A673 (cell line): ENCODE measurements at regions not wholly inside any gene's neighbourhood (a gene's known extent, or its start where the extent isn't known, plus 50 kb on each side); places are given as distances from the start of the nearest gene placed in this dataset.

Experiments used
- CTCF ChIP-seq: fragments of 300-800, 200-600 bp; sonication (generic); conservative IDR thresholded peaks from 2 replicates; pipeline ENCODE4 v1.5.1; 2017; ENCODE audit warnings: low read depth, mild to moderate bottlenecking, antibody characterized with exemption, low read length, moderate library complexity, mixed read lengths
- EZH2 ChIP-seq: fragments of 200-600 bp; sonication (generic); IDR thresholded peaks from 2 replicates; pipeline ENCODE4 v1.6.1; 2017; ENCODE audit warnings: borderline replicate concordance, low read depth, mild to moderate bottlenecking, mixed read lengths, antibody characterized with exemption, low read length; ENCODE audit not compliant: poor library complexity, severe bottlenecking

- TF ChIP-seq CTCF (no peak), EZH2 (no peak)
These were observed 570.6 kb upstream of the ROBO1 start for GRCh38 chr3:80338366-80338765.
